PC-9 (cell line): ENCODE measurements at regions not wholly inside any gene's neighbourhood (a gene's known extent, or its start where the extent isn't known, plus 50 kb on each side); places are given as distances from the start of the nearest gene placed in this dataset.

Experiments used
- BruUV-seq: library from RNA; stranded (reverse); fragments of 400-500 nt; replicated peaks from 2 replicates; lab custom pipeline; 2021; lab: Mats Ljungman, UMichigan
- CTCF ChIA-PET: fragments of 300-600 bp; sonication (Branson Sonifier 250); formaldehyde crosslinking; loops from one replicate; lab custom pipeline; 2022; ENCODE audit warnings: antibody characterized with exemption; lab: Charles Lee
- POLR2A ChIA-PET: fragments of 300-600 bp; sonication (Branson Sonifier 250); formaldehyde crosslinking; loops from one replicate; lab custom pipeline; 2022; ENCODE audit warnings: antibody characterized with exemption; ENCODE audit not compliant: unreplicated experiment; lab: Charles Lee
- DNase-seq, 2 experiments: peaks; one replicate each; pipeline versions ENCODE4 v3.0.0 to v3.0.0-alpha.2; 2015 to 2022; ENCODE audit warnings: mixed read lengths in 1 of 2
- H2AFZ ChIP-seq: fragments of 200-600 bp; sonication (generic); 2 replicates; pipeline ENCODE4 v1.8.1; 2017; ENCODE audit warnings: antibody characterized with exemption
- H3F3A ChIP-seq: fragments of 200-600 bp; sonication (generic); 2 replicates; pipeline ENCODE4 v1.8.1; 2017; ENCODE audit warnings: antibody characterized with exemption, mild to moderate bottlenecking, low read depth; ENCODE audit not compliant: insufficient read depth
- H3K27ac ChIP-seq: fragments of 200-600 bp; sonication (generic); 2 replicates; pipeline ENCODE4 v1.6.1; 2016; ENCODE audit warnings: mixed run types
- H3K27me3 ChIP-seq: fragments of 200-600 bp; sonication (generic); 2 replicates; pipeline ENCODE4 v1.6.1; 2016; ENCODE audit warnings: low read depth, mixed run types; ENCODE audit not compliant: insufficient read depth
- H3K36me3 ChIP-seq: fragments of 200-600 bp; sonication (generic); 2 replicates; pipeline ENCODE4 v1.6.1; 2016; ENCODE audit warnings: low read depth, mixed run types
- H3K4me1 ChIP-seq: fragments of 200-600 bp; sonication (generic); replicated peaks from 2 replicates; pipeline ENCODE4 v1.6.1; 2016; ENCODE audit warnings: mixed run types; ENCODE audit not compliant: insufficient read depth
- H3K4me2 ChIP-seq: fragments of 200-600 bp; sonication (generic); 2 replicates; pipeline ENCODE4 v1.6.1; 2017; ENCODE audit warnings: mixed run types
- H3K4me3 ChIP-seq: fragments of 200-600 bp; sonication (generic); 2 replicates; pipeline ENCODE4 v1.6.1; 2016; ENCODE audit warnings: mixed run types
- H3K79me2 ChIP-seq: fragments of 200-600 bp; sonication (generic); 2 replicates; pipeline ENCODE4 v1.6.1; 2017; ENCODE audit warnings: low read depth, mixed run types
- H3K9me2 ChIP-seq: fragments of 200-600 bp; sonication (generic); 2 replicates; pipeline ENCODE4 v1.8.1; 2017; ENCODE audit warnings: mild to moderate bottlenecking; ENCODE audit not compliant: insufficient read depth
- H3K9me3 ChIP-seq: fragments of 200-600 bp; sonication (generic); 2 replicates; pipeline ENCODE4 v1.8.1; 2016; ENCODE audit warnings: low read depth; ENCODE audit not compliant: insufficient read depth
- H4K20me1 ChIP-seq: fragments of 200-600 bp; sonication (generic); 2 replicates; pipeline ENCODE4 v1.8.1; 2017; ENCODE audit not compliant: insufficient read depth
- EZH2 ChIP-seq: fragments of 200-600 bp; sonication (generic); IDR thresholded peaks from 2 replicates; pipeline ENCODE4 v1.8.0; 2017; ENCODE audit warnings: antibody characterized with exemption, low read depth
- intact Hi-C: fragments of 100-400 bp; cut with micrococcal nuclease; formaldehyde crosslinking; loops from one replicate; pipeline ENCODE4 v1.10.0; 2022; ENCODE audit not compliant: unreplicated experiment
- TF ChIP-seq, protein P1 (sequence below): fragments of 200-600 bp; sonication (generic); conservative IDR thresholded peaks from 2 replicates; pipeline ENCODE4 v1.6.1; 2017; ENCODE audit warnings: mixed run types, antibody characterized with exemption, mild to moderate bottlenecking, moderate library complexity

DNA sequence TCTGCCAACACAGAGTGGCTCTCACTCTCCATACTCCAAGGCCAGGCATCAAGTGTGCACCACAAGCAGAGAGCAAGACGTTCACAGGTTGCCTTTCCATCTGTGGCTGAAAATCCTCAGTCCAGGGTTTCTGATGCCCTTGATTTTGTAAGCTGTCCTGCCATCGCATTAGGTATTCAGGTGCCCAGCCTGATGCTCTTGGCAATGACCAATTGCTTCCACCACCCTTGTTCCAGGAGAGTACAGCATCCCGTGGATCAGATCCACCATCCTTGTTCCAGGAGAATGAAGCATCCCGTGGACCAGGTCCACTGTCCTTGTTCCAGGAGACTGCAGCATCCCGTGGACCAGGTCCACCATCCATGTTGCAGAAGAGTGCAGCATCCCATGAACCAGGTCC, 133.4 kb upstream of the GPC1 start:
- ChIA-PET POLR2A (no interaction called here), CTCF (no interaction called here)
- no TSS peak for BruUV-seq

DNA sequence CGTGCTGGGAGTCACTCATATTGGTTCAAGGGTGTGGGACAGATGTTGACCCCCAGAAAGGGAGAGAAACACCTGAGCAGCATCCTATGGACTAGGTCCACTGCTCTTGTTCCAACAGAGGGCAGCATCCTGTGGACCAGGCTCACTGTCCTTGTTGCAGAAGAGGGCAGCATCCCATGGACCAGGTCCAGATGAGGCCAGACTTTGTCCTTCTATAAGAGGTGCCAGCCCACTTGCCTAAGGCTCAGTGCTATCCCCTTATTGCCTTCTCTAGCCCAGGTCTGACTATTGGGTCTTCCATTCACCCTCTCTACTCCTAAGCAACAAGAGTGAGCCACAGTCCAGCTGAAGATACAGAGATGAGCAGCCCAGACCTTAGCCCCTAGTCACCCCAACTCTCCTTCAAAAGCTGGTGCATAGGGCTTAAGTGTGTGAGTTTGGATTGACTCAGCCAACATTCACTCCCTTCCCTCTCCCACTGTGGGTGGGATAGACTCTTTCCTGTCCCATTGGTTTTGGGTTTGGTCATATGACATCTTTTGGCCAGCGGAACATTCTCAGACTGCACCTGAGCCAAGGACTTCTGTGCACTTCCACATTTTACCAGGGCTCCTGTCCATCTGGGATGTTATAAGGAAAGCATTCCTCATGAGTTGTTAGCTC, 132.4 kb upstream of the GPC1 start:
- POLR2A ChIA-PET = no interaction called here
- no TSS peak for BruUV-seq

More for the DNA sequence above, 133.4 kb upstream of the GPC1 start:
- DNase-seq = no peak
- H2AFZ ChIP-seq = no peak overlapping the region
- H3K27ac ChIP-seq = no peak overlapping the region
- TF ChIP-seq, protein P1, sequence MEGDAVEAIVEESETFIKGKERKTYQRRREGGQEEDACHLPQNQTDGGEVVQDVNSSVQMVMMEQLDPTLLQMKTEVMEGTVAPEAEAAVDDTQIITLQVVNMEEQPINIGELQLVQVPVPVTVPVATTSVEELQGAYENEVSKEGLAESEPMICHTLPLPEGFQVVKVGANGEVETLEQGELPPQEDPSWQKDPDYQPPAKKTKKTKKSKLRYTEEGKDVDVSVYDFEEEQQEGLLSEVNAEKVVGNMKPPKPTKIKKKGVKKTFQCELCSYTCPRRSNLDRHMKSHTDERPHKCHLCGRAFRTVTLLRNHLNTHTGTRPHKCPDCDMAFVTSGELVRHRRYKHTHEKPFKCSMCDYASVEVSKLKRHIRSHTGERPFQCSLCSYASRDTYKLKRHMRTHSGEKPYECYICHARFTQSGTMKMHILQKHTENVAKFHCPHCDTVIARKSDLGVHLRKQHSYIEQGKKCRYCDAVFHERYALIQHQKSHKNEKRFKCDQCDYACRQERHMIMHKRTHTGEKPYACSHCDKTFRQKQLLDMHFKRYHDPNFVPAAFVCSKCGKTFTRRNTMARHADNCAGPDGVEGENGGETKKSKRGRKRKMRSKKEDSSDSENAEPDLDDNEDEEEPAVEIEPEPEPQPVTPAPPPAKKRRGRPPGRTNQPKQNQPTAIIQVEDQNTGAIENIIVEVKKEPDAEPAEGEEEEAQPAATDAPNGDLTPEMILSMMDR = no peak
- TF ChIP-seq EZH2 = no peak
- no peaks in the 10 kb centered on the region for H3K36me3 ChIP-seq
- no peaks in the 10 kb centered on the region for H4K20me1 ChIP-seq
- H3F3A ChIP-seq = no peaks in the 10 kb centered on the region
- H3K9me3 ChIP-seq = no peaks in the 10 kb centered on the region
- H3K4me2 ChIP-seq = no peak overlapping the region
- H3K4me1 ChIP-seq = no peaks in the 10 kb centered on the region
- peaks cover 37% of the 10 kb centered on the region for H3K27me3 ChIP-seq
- intact Hi-C loops = loop anchor here (5.0 kb wide), 1 partner anchor 135 kb away; the partner anchor contains the start of gene GPC1
- H3K79me2 ChIP-seq = no peaks in the 10 kb centered on the region
- H3K9me2 ChIP-seq = no peaks in the 10 kb centered on the region
- no peak overlapping the region for H3K4me3 ChIP-seq

DNA sequence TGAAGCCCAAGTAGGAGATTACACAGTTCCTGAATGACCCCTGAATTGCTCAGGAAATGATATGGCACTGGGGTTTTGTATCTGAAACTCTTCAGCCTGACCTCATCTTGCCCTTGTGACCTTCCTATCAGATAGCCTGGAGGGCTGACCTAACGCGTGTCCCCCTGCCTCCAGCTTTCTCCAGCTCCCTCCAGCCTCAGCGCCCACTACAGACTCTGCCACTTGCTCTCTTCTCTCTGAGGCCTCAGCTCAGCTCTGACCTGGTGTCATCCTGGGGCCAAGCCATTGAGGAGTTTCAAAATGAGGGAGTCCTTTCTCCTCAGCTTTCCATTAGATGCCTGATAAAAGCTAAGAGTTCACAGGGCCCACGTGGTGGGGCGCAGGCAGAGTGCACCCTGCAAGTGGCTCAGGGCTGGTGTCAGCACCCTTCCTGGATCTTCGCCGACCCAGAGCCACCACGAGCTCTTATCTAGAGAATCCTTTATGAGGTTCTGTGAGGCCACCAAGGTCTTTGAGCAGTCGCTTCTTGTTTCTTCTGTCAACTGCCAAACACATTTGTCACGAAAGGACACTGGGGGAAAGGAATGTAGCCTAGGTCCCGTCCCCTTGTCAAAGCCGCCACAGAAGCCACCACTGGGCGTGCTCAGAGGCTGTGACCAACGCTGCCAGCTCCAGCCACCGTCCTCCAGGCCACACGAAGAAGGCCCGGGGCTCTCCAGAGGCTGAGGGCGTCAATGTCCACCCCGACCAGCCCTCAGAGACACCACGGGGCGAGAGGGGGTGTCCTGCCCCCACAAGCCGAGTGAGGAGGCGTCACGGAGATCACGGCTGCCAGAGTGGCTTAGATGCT, 131.3 kb upstream of the GPC1 start:
- peaks cover 37% of the 10 kb centered on the region for H3K27me3 ChIP-seq
- no peak for DNase-seq
- no peak overlapping the region for H2AFZ ChIP-seq
- H3K36me3 ChIP-seq = no peaks in the 10 kb centered on the region
- H3K9me2 ChIP-seq = no peaks in the 10 kb centered on the region
- H3F3A ChIP-seq = peaks cover 4% of the 10 kb centered on the region; the same call in 1 of the 2 replicates
- intact Hi-C loops = loop anchor here (5.0 kb wide), 1 partner anchor 133 kb away; the partner anchor contains the start of gene GPC1
- H3K27ac ChIP-seq = no peak overlapping the region
- no peaks in the 10 kb centered on the region for H3K9me3 ChIP-seq
- H3K4me3 ChIP-seq = no peak overlapping the region
- BruUV-seq = no TSS peak
- TF ChIP-seq EZH2 = no peak
- TF ChIP-seq, protein P1 = no peak
- H3K4me1 ChIP-seq = no peaks in the 10 kb centered on the region
- ChIA-PET CTCF (no interaction called here), POLR2A (no interaction called here)
- H3K79me2 ChIP-seq = no peaks in the 10 kb centered on the region
- H3K4me2 ChIP-seq = no peak overlapping the region
- no peaks in the 10 kb centered on the region for H4K20me1 ChIP-seq

More for the DNA sequence above, 132.4 kb upstream of the GPC1 start:
- Histone ChIP-seq H3K4me3 (no peak overlapping the region), H3K79me2 (no peaks in the 10 kb centered on the region), H3K4me1 (no peaks in the 10 kb centered on the region), H3K9me3 (no peaks in the 10 kb centered on the region), H3K9me2 (no peaks in the 10 kb centered on the region), H3K36me3 (no peaks in the 10 kb centered on the region), H2AFZ (no peak overlapping the region), H4K20me1 (no peaks in the 10 kb centered on the region), H3K27me3 (peaks cover 37% of the 10 kb centered on the region), H3K27ac (no peak overlapping the region), H3F3A (no peaks in the 10 kb centered on the region), H3K4me2 (no peak overlapping the region)
- no peak for DNase-seq
- TF ChIP-seq, protein P1 = no peak
- no peak for TF ChIP-seq EZH2
- CTCF ChIA-PET = no interaction called here
- intact Hi-C loops = loop anchor here (5.0 kb wide), 1 partner anchor 134 kb away; the partner anchor contains the start of gene GPC1
